OCI-M2 (cell line): ENCODE measurements at regions not wholly inside any gene's neighbourhood (a gene's known extent, or its start where the extent isn't known, plus 50 kb on each side); places are given as distances from the start of the nearest gene placed in this dataset.
A peak's percentile ranks its signal among the peaks of the same experiment; 100 is the strongest.

ENCODE experiments used
- DNase-seq: peaks from one replicate; lab custom pipeline; 2025; ENCODE audit not compliant: unreplicated experiment; lab: John Stamatoyannopoulos, UW

GRCh38 chr2:71277536-71278103 lies 50.7 kb upstream of the PAIP2B start:
- peak; percentile 14 for DNase-seq

GRCh38 chr2:71277147-71277475 lies 50.2 kb upstream of the PAIP2B start:
- no peak for DNase-seq

GRCh38 chr2:71276311-71277146 lies 49.6 kb upstream of the PAIP2B start:
- DNase-seq: peak; percentile 28
